CD4-positive, alpha-beta T cell treated with Interleukin-4 for 4 hours (primary cell): ENCODE measurements at regions not wholly inside any gene's neighbourhood (a gene's known extent, or its start where the extent isn't known, plus 50 kb on each side); places are given as distances from the start of the nearest gene placed in this dataset.

Source experiments
- DNase-seq: peaks from one replicate; pipeline ENCODE4 v3.0.0-alpha.2; 2020

DNA sequence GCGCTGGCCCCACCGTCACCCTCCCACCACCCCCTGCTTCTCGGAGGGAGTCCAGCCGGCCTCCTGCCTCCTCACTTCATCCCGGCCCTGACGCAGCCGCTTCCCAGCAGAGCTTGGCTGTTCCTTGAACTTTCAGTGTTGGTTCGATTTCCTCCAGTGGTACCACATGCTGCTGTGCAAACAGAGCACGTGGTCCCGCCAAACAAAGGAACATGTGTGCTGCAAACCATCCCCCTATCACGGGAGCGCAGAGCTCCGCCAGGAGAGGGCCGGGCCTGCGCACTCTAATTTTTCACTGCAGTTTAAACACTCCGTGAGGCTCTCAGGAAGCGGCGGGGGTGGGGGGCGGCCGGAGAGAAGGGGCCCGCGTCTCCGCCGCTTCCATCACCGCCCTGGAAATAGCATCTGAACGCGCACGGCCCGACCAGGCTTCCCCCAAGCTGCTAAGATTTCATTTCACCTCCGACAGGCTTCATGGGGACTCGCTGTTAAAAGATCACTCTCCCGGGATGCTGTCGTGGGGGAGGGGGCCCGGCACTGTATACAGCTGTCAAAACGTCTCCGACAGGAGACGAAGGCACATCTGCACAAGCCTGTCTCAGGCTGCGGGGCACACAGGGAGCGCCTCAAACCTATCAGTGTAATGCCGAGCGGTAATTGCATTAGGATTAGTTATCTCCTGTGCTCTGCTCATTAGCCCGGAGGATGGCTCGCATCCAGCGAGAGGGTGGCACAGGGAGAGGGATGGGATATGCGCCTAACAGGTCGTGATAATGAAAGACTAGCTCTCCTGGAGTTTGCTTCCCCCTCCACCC, 269.9 kb upstream of the SORL1-AS1 start:
- no peak for DNase-seq

- DNase-seq: no peak
Measured at GRCh38 chr11:121721961-121722360, 269.2 kb upstream of the SORL1-AS1 start.

DNA sequence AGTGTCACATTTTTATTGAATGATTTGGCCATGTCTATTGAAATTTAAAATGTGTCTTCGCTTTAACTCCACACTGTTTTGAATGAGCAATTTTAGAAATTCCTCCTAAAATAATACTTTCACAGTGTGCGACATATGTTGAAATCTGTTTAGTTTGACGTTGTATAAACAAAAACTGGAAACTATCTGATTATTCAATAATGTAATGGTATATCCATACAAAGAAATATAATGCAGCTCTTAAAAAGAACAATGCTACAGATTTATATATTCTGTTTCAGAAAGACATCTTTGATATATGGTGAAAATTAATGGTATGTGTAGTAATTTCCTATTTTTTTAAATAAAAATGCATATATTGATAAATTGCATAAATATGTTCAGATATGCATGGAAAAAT, 268.7 kb upstream of the SORL1-AS1 start:
- no peak for DNase-seq

DNA sequence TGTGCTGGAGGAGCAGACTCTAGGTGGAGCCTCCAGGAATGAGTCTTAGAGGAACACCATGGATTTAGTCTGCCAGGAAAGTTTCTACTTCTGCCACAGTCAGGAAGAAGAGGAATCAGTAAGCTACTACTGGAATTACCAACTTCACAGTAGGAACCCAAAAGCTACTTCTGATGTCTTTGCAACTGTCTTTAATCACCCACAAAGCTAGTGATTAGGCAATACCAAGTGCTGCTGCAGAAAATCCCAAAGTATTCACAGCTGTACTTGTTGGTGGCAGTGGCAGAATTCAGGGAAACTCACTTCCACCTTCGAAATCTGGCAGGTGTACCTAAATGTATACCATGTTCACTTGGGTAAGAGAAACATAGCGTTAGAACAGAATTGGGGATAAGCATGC, 264.5 kb upstream of the SORL1-AS1 start:
- DNase-seq: no peak

GRCh38 chr11:121716060-121716459, 263.3 kb upstream of the SORL1-AS1 start:
- DNase-seq: no peak

DNA sequence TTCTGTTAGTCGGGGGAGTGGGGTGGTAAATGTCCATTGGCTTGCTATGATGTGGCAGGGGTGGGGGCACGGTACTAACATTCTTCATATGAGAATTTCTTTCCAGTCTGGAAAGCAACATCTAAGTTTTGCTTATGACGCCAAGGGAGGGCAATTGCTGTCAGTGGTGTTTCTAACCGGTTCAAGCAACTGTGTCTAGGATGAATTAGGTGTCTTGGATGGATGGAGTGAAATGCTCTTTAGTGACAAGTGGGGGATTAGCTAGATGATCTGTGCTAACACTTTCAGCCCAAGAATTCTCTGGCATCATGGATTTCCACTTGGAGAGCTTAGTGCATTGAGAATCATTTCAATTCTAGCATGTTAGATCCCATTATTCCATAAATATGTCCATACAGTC, 262.6 kb upstream of the SORL1-AS1 start:
- DNase-seq: no peak

- no peak for DNase-seq
Measured at GRCh38 chr11:121714351-121714750, 261.6 kb upstream of the SORL1-AS1 start.

GRCh38 chr11:121711939-121712338, 259.2 kb upstream of the SORL1-AS1 start:
- DNase-seq: no peak

DNA sequence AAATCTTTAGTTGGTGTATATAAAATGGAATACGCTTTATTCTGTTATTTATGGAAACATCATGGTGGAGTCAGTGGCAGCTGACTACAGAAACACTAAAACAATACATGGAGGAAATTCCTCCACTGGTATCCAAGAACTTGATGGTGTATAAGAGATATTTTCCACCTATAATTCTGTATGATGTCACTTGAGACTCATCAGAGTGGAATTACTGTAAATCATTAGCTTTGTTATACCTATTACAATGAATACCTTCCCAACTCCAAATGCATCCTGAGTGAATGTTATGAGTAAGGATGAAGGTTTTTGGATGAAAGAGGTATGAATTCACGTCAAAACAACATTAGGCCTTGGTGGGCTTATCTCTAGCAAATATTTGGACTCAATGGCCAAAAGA, 258.5 kb upstream of the SORL1-AS1 start:
- DNase-seq: no peak

DNA sequence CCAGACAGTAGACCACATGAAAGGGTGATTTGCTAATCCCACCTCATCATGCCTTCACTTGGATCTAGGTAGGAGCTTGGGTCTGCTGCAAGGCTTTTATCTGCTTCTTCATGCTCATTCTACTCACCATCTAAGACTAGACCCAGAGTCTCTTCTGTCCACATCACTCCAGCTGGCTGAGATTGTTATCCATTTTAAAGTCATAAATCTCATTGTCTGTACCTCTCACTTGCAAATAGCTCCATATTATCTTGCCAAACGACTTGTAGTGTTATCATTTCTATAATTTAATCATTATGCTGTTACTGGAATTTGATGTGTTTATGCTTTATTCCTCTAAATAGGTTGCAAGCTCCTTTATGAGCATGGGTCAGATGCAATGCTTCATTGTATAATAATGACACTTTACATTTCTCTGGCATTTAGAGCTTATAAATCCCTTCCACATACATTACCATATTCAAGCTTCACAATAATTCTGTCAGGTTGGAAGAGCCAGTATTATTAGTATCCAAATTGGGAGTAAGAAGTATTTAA, 254.2 kb upstream of the SORL1-AS1 start:
- DNase-seq: no peak

DNA sequence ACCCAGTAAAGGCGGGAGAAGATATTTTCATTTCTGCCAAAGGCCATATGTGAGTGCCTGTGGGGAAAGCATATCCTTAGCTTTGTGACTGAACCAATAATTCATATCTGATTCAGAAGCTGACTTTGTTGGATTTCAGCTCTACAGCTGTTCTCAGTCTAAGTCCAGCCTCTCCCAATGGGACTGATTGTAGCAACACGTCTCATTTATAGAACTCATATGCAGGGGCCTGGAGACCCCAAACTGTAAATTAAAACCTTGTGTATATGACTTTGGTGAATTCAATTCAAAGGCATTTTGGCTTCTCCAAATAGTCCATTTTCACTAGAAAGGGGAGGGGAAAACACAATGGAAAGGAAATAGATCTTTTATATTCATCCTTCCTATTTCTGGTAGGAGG, 250.4 kb upstream of the SORL1-AS1 start:
- no peak for DNase-seq

DNA sequence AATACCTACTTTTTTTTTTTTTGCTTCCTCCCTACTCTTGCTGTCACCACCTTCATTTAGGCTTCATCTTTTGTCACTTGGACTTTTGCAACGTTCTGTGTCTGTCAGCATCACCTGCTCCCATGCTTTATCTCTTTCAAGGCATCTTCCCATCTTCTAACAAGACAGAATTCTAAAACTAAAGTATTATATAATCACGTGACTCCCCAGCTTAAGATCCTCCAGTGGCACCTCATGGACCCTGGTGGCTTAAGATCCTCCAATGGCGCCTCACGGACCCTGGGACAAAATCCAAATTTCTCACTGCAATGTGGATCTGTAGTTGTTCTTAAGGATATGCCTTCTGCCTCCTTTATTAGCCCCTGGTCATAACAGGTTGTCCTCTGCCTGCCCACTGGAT, 248.2 kb upstream of the SORL1-AS1 start:
- DNase-seq: no peak

- DNase-seq: no peak
Measured at GRCh38 chr11:121699801-121700200, 247.0 kb upstream of the SORL1-AS1 start.

- no peak for DNase-seq
Measured at GRCh38 chr11:121696931-121697670, 244.3 kb upstream of the SORL1-AS1 start.

- no peak for DNase-seq
Measured at GRCh38 chr11:121696177-121696871, 243.6 kb upstream of the SORL1-AS1 start.

- DNase-seq: no peak
Measured at GRCh38 chr11:121692236-121692635, 239.5 kb upstream of the SORL1-AS1 start.

DNA sequence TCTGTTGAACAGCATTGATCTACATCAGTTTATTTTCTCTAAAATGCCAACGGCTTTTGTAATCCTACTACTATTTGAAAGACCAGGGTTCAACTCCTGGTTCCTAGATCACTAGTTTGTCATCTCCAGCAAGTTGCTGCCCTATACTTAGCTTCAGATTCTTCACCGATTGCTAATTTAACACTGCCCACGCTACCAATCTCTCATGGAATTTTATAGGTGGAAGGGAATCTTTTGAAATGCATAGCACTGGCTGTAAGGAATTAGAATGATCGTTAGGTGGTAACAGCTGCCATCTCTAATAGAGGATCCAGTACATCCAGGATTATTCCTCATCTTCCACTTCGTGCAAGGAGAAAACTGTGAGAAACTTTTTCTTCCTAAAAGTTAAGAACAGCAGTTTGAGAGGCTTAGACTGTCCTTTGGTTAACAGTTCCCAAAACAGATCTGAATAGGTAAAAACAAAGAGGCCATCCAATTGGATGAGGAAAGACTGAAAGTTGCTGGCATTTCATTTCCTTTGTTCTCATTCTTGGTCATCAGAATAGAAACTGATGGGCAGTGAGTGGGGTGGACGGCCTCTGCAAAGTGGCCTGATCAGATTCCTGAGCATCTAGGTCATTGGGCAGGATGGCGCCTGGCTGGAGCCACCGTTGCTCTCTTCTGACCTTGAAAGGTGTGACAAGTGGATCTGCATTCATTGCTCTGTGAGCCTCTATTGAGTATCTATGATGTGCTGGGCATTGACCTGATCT, 236.3 kb upstream of the SORL1-AS1 start:
- no peak for DNase-seq

GRCh38 chr11:121688055-121688491, 235.3 kb upstream of the SORL1-AS1 start:
- no peak for DNase-seq

GRCh38 chr11:121683791-121684190, 231.0 kb upstream of the SORL1-AS1 start:
- DNase-seq: no peak
